ENCODE measurements at regions not wholly inside any gene's neighbourhood (a gene's known extent, or its start where the extent isn't known, plus 50 kb on each side); places are given as distances from the start of the nearest gene placed in this dataset.

DNA sequence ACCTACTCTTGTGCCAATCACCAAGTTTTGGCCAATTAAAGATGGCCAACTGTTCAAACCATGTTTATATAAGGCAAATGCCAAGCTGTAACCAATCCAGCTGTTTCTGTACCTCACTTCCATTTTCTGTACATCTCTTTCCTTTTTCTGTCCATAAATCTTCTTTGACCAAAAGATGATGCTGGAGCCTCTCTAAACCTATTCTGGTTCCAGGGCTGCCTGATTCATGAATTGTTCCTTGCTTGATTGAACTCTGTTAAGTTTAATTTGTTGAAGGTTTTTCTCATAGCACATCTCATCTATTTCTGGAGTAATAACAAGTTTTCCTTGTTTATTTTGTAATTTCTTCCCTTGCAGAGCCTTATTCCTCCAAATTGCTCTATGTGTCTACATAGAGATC, 115.3 kb upstream of the SMAD3 start:
- no peak for DNase-seq

DNA sequence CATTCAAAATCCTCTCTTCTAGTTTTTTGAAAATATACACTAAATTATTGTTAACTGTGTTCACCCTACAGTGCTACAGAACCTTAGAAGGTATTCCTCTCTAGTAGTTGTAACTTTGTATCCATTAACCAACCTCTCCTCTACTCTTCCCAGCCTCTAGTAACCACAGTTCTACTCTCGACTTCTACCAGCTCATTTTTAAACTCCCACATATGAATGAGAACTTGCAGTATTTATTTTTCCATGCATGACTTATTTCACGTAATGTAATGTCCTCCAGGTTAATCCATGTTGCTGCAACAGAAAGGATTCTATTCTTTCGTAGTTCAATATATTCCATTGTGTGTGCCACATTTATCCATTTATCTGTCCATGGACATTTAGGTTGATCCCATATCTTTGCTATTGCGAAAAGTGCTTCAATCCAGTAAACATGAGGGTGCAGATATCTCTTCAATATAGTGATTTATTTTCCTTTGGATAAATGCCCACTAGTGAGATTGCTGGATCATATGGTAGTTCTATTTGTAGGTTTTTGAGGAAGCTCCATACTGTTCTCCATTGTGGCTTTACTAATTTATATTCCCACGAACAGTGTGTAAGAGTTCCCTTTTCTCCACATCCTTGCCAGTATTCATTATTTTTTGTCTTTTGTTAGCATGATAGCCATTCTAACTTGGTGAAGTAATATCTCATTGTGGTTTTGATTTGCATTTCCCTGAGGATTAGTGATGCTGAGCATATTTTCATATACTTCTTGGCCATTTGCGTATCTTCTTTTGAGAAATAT, 113.7 kb upstream of the SMAD3 start:
- DNase-seq, result no peak

DNA sequence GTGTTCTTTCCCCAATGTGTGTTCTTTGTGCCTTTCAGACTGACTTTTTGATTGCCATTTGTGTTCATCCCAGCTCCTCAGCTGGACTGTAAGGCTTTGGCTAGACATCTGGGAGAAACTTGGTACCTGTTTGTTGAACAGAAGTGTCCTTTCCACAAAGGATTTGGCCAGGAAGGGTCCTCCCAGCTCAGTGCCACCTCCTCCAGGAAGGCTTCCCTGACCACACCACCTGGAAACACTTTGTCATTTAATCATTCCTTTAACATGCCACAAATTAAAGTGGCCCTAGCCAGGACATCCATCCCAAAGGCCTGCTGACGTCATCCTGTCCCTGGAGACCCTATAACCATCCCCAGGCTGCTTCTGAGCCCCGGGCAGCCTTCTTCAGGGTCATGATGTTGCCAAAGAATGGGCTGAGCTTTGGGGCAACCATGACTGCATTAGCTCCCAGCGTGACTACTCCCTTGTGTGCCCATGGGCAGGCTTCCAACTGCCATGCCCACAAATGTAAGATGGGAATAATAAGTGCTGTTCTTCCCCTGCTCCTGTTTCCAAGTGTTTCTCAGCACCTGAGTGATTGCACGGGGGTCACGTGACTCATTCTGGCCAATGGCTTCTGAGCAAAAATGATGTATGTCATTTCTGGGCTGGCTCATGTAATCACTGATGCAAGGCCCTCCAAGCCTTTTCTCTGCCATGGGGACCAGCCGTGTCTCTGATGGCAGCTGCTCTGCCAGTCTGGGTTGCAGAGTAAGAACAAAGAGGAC, 112.5 kb upstream of the SMAD3 start:
- no peak for DNase-seq

DNA sequence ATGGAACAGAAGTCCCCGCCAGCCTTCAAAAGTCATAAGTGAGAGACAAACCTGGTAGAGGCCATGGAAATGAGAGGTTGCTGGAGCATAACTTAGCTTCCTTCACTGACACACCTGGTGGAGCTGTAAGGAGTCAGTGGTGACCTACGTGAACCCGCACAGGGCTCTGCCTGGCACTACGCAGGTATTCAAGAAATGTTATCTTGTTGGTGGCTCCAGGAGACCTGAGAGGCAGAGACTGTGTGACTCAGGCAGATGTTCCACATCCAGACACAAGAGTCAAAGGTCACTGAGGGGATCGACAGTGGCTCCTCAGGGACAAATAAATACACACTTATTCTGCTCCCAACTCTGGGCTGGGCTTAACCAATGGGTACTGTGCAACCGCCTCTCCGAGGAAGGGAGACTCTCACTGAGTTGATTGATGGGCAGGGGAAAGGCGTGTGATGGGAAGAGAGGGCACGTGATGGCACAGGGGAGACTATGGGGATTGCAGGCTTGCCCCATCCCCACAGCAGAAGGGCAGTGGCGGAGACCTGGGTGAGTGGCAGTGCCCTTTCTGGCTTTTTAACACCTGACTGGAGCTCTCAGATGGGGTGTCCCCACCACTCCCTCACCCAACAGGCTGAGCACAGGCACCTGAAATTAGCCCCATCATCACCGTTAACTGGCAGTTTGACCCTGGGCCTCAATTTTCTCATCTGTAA, 111.7 kb upstream of the SMAD3 start:
- no peak for DNase-seq

DNA sequence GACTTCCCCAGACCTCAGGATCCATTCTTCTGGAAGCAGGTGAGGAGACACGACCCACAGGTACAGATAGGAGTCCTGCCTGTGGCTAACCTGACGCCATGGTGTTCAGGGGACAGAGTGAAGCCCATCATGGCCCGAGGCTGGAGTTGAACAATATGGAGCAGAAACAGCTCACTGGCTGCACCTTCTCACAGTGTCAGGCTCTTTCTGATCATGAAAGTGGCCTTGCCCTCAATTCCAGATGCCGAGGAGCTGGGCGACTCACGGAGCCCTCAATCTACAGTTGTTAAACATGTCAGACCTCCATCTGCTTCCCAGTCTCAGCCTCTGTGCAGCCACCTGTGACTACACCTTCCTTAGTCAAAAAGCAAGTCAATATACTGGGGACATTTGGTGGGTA, 110.8 kb upstream of the SMAD3 start:
- DNase-seq, result no peak

DNA sequence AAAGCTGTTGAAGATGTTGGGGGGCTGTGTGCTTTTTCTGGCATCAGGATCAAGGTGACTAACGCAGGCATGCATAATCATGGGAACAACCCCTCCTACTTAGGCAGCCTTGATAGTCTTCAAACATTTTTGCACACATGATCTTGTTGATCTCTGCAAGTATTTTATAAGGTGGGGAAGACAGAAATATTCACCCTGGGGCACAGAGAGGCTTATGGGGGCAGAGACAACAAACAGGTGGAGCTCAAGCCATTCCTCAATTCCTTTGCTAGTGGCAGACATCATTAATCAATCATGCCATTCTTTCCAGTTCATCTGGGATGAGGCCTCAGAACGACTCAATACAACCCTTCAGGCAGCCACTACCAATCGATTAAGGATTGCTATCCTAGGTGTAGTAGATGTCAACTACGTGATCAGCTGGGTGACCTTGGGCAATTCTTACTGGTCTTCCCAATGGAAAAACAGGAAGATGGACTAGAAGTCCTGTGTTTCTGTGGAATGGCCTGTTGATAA, 110.3 kb upstream of the SMAD3 start:
- DNase-seq, result no peak

DNA sequence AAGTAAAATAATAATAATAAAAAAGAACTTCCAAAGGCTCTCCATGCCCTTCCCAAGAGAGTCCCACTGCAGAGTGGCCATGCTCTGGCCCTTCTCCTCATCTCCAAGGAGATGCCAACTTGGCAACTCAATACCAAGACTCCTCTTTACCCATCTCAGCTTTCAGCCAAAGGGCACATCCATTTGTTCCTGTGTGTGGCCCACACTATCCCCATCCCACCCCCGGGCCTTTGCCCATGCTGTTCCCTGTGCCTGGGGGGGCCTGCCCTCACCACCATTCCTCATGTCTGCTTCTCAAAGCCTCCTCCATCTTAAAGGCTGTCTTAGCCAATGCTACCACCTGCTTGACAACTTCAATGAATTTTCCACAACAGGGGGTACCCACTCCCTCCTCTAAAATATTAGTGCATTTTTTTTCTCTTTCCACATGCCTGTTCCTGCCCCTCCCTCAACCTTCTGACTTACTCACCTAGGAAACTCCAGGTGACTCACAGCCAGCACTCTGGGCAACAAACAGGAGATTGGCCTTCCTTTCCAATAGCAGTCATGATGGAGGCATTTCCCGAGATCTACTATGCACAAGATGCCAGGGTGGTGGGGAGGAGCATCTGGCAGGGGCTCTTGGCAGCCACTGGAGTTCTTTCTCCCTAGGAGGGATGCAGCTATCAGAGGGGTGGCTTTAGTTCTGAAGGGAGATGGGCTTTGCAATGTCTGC, 109.4 kb upstream of the SMAD3 start:
- DNase-seq, result no peak

DNA sequence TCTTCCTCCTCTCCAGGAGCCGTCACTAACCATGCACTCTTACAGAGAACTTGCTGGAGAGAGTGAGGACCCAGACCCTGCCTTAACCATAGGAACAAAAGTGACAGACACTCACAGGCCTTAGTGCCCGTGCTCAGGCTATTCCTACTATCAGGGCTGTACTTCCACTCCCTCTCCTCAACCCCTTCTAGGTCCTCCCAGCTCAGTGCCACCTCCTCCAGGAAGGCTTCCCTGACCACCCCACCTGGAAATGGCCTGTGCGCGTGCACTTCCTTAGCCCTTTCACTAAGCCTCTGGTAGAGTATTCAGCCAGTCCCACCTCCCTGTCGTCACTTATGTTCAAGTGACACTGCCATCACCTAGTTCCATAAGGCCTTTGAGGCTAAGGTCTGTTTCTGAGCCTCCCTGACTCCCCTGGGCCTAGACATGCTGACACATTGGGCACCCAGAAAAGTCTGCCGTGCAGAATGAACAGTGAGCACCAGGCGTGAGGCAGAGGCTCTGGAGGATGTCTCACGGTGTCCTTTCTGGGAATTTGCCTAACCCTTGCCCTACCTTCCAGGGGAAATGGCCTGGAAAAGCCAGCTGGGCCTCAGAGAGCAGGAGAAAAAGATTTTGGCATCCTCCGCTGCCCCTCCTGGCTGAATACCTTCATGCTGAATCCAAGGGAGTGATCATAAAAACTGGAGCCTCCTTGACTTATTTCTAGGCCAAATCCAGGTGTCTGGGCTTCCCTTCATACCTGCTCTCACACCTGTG, 108.6 kb upstream of the SMAD3 start:
- no peak for DNase-seq

DNA sequence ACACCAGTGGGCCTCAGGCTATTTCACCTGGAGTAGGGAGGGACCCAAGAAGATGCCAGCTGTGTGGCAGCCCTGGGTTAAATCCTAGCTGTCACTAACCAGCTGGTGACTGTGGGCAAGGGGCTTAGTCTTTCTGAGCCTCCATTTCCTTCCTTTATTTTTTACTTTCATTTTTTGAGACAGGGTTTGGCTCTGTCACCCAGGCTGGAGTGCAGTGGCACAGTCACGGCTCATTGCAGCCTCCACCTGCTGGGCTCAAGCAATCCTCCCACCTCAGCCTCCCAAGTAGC, 108.0 kb upstream of the SMAD3 start:
- no peak for DNase-seq

DNA sequence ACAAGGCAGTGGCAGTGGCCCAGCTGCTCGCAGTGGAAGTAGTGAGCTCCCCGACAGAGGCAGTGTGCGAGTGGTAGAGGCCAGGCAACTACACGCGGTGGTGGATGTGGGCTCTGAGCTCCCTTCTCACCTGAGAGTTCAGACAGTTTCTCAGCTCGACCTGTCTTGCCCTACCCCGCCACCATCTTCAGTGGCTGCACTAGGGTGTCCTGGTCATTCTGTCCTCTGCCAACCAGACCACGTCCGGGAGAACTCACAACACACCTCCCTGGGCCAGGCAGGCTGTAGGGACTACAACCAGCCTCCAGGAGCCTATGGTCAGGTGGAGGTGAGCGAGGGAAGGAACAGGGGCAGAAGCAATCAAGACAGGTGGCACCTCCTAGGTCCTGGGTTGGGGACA, 106.3 kb upstream of the SMAD3 start:
- no peak for DNase-seq

DNA sequence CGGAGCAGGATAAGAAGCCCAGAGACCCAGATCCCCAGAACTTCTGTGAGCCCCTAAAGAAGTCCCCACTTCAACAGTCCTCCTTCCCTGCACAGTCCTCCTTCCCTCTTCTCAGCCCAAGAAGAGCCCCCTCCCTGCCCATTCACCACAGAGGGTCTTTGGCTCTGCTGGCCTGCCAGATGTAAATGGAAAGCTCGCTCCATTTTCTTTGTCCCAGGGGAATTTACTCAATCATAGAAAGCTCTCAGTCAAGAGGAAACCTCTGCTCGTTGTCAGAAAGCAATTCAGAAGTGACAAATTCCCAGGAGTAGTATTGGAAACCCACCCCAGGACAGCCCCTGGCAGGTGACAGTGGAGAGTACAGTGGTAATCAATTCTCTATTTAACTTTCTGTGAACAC, 105.5 kb upstream of the SMAD3 start:
- DNase-seq, result no peak

DNA sequence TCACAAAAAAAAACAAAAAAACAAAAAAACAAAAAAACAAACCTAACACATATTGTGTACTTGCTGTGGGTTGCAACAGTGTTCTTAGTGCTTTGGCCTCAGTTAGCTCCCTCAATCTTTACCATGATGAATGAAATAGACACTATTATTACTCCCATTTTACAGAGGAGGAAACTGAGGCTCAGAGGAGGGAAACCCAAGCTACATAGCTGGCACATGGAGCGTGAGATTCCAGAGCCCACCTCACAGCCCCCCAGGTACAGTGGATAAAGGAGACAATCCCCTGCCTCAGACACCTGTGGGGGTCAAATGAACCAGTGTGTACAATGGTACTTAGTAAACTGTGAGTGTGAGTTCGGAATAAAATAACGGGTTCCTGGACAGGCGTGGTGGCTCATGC, 104.9 kb upstream of the SMAD3 start:
- no peak for DNase-seq

DNA sequence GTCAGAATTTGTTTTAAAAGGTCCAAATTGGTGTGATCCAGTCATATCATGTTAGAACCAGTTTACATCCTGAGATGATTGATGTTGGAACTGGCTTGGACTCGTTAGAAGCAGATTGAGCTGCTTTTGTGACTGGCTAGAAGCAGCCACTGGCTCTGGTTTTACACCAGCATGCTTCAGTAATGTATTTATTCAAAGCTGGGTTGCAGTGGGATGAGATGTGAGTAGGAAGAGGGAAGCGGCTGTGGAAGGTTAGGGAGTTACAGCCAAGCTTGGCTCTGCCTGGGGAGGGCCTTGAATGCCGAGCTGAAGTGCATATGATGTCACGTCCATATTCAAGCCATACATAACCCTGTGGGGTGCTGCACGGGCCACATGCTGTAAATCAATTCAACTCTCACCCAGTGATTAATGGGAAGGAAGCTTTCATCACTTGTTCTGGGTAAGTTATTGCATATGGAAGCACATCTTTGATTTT, 104.0 kb upstream of the SMAD3 start:
- DNase-seq, result no peak

DNA sequence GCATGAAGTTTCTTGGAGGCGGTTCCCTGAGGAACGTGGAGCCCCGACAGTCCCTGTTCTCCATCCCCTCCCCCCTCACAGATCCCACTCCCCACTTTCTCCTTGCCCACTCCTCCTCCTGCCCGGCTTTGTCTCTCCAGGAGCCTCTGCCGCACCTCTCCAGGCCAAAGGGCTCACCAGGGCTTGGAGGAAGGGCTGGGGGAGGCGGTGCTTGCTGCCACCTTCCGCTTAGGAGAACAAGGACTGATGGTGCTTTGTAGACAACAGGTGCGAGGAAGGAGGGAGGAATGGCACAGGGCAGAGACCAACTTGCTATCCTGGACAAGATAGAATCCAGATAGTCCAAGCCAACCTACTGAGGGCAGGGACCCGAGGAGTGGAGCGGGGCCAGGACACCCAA, 103.5 kb upstream of the SMAD3 start:
- no peak for DNase-seq

DNA sequence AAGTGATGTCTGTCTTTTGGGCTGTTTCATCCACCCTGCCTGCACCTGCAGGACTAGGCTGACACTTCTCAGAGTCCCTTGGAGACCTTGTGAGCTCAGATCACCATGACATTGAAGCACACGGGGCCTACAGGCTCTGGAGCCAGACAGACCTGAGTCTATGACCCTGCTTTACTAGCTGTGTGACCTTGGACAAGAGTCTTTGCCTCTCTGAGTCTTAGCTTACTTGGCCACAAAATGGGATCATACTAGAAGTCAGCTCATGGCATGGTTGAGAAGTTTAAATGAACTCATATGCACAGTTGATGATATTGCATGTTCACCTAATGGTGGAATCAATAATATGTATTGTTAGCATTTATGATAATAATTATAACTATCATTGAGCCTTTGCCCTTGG, 102.9 kb upstream of the SMAD3 start:
- no peak for DNase-seq

DNA sequence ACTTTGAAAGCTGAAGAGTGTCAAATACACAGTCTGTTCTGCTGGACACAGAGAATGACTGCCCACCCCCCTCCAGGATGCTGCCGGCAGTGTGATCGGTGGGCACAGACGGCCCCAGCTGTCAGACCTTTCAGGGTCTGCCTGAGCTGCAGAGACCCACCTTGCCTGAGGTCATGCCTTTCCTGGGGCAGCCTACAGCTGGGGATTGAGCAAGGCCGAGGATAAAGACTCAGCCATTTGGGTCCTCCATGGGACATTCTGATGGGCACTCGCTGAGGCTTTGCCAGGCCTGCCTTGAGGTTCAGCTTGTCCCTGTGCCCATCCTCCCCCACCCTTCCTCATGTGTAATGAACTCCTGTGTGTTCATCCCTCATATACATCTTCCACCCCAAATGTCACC, 102.3 kb upstream of the SMAD3 start:
- no peak for DNase-seq

DNA sequence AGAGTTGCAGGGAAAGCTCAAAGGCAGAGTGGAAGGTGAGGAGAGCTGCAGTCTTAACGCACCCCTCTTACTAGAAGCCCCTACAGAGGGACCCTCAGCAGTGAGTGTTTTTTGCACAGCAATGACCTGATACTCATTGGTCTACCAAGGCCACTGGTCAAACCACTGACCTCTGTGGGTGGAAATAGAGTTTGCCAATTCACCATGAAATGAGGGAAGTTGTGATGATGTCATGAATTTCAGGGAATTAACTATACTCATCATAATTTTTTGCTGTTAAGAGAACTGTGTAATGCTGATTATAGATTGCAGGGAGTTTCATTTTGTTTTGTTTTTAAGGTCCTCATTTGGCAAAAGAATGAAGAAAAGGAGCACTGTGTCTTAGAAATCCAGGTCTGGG, 101.7 kb upstream of the SMAD3 start:
- no peak for DNase-seq

DNA sequence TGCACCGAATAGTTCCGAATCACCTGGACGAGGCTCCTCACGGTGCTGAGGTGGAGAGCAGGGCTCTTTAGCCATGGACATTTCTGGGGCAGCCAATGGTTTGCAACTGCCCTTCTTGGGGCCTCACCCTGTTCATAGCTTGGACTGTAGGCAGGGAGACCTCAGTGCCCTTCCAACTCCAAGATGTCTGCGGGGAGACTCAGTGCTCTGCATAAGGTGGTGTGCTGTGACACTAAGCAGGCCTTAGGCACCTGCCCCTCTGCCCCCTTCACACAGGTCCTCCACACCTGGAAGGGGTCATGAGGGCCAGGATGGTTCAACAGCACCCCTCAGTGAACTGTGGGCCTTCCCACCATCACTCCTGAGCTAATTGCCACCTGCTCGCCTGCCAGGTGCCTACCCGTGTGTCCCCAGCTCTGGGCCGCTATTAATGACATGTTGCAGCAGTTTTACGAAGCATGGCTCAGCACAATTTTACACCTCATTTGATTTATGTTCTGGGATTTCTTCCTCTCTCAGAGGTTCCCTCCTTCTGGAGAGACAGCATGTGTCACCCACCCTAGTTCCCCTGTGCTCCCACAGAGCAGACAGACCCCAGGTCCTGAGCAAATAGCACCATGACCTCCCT, 101.2 kb upstream of the SMAD3 start:
- no peak for DNase-seq

DNA sequence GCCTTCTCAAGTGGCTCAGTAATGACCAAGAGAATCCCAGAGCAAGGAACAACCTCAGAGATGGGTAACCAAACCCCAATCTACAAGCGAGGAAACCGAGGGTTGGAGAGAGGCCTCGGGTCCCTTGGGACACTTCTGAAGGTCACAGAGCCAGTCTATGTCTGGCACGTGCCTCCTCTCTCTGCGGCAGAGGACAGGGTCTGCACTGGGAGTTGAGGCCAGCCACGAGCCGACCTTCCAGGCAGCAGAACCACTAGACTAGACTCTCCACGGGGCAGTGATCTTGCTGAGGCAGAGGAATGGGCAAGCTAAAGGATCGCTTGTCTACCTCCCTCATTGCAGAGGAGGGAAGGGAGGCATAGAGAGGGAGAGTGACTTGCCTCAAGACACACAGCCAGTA, 100.6 kb upstream of the SMAD3 start:
- DNase-seq, result no peak

DNA sequence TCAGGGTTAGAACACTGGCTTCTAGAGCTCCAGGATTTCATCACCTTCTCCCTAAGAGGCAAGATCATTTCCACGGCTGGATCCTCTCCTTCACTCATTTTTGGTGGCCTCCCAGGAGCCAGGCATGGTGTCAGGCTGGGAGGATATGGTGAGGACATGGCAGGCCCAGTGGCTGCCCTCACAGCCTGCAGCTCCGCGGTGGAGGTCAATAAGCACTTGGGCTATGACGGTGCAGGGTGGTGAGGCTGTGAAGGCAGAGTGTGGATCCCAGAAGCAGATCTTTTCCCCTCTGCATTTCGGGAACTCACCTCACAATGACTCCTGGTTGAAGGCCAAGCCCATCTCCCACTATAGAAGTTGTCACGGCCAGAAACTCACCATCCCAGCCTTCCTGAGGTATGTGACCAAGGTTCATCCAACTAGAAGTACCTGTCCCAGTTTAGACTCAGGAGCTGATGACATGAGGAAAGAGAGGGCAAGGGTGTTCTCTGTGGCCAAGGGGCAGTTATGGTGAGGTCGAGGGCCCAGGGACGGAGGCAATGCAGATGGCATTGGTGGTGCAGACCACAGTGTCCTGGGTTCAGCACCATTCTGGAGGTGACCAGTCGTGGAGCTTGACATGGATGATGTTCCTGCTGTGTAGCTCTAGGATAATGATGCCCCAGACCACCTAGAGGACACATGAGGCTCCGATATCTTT, 100.1 kb upstream of the SMAD3 start:
- DNase-seq, result no peak

DNA sequence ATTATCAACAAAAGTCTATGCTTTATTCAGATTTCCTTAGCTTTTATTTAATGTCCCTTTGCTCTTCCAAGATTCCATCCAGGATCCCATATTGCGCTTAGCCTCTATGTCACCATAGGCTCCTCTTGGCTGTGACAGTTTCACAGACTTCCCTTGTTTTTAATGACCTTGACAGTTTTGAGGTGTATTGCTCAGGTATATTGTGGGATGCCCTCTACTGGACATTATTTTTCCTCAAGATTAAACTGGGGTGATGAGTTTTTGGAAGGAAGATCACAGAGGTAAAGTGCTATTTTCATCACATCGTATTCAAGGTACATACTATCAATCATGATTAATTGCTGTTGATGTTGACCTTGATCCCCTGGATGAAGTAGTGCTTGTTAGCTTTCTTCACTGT, 99.1 kb upstream of the SMAD3 start:
- peak; percentile 18 for DNase-seq
